GM19328 (cell line): ENCODE measurements at regions not wholly inside any gene's neighbourhood (a gene's known extent, or its start where the extent isn't known, plus 50 kb on each side); places are given as distances from the start of the nearest gene placed in this dataset.

ENCODE experiments used
- ATAC-seq: cut with Tn5 transposase; IDR thresholded peaks from one replicate; pipeline ENCODE4 v1.9.1; 2021; ENCODE audit warnings: mild to moderate bottlenecking, moderate library complexity; ENCODE audit not compliant: unreplicated experiment

GRCh38 chr10:21100871-21101514 lies 203.9 kb upstream of the NEBL start:
- ATAC-seq = no peak

DNA sequence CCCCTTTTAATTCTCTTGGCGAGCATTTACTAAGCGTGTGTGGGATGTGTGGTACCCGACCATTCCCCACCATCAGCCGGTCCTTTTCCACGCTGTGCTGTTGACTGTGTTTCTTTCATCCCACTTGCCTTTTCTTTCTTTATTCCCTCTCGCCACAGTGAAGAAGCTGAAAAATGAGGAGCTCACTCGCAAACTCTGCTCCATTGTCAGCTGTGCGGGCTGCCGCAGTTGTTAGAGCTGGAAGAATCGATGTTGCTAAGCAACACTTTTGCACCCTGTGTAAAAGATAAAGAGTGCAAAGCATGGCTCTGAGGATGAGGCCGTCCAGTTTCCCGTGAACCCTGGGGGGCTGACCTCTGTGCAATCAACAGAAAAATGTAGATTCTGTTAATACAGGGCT lies 203.1 kb upstream of the NEBL start:
- ATAC-seq = no peak

DNA sequence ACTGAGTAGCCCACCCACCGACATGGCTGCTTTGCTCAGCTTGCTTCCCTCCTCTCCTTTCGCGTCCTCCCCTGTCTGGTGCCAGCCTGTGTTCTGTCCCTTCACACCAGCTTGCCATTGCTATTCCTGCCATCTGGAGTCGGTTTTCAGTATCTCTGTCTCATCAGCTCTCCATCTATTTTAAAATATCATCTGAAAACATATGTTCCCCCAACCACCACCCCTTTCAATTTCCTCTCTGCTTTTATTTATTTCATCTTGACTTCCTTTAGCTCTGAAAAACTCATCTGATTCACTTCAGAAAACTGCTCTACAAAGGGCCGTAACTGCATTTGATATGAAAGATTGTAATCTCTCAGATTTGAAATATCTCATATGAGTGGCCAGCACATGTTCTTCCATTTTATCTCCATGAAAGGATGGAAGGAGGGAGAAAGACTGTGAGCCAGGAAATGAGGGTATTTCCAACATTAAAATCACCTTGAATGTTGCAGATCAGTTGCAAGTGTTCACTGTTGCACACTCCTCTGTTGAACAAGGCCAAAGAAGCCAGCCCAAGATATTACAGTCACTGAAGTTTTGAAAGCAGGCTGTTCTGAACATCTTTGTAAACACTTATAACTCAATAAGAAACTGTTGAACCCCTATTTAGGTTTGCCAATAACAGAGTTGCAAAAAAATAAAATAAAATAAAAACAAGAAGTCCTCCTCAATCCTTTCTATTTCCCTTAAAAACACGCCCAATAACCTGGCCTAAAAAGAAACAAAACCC lies 202.4 kb upstream of the NEBL start:
- ATAC-seq = no peak

GRCh38 chr10:21097926-21098355 lies 200.8 kb upstream of the NEBL start:
- ATAC-seq = no peak

DNA sequence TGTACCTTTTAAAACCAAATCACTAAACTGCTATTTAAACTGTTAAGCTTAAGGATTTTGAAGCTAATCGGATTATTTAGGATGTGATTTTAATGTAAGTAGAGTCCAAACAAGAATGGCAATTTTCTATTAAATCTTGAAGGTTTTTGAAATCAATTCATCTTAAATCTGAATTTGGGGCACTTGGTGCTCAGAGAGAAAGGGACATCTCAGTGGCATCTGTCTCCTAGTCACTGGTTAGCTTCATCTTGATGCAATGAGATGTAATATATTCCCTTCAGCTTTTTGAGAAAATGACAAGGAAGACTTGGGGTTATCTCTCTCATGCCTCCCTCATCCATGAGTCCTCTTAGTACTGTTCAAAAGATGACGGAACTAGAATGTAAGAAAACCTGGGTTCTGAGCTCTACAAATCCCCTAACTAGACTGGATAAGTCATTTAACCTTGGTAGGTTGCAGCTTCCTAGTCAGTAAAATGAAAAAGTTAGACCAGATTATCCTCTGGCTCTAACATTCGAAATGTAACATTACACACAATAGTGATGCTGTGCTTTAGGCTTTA lies 198.5 kb upstream of the NEBL start:
- no peak for ATAC-seq

DNA sequence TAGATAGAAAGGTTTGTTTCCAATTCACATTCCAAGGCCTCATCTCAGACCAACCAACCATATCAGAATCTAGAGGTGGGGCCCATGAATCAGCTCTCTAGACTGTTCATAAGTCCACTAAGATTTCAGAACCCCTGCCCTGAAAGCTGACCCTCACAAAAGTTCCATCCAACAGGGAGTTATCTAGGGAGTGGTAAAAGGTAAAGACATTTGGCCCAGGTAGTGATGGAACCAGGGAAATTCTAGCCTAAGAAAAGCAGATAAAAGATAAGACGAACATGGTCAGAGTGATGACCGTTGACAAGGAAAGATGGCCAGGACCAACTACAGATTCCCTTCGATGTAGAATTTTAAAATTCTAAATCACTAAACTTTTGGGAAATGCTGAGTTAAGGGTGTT lies 198.0 kb upstream of the NEBL start:
- ATAC-seq = no peak

DNA sequence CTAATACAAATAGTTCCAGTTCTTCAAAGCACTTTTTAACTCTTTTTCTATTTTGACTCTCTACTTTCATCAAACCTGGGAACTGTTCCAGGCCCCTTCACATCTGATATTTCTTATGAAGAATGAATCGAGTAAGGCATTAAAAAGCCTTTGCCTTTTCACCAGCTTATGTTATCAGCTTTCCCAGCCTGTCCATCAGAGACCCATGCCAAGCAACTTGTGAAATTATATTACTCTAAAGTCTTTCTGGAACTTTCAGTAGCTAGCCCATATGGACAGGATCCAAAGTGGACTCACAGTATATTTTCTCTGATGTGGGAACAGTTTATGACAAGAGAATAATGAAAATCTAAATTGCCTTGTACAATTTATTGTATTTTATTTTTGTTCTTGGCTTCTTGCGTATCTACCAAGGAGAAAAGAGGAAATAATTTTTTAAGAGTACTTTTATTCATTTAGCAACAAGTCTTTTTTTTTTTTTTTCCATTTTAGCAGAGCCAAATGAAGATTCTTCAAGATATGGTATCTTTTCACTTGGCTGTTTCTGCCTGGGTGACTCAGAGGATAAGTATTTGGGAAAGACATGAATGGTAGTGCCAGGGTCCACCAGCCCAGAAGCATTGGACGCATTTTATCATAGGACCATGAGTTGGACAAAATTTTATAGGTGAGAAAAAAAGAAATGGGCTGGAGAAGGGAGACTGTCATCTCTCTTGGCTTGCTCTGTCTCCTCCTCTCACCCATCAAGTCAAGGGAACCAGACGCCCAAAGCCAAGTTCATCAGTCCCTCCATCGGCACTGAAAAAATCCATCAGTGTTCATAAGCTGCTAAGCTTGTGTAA lies 195.8 kb upstream of the NEBL start:
- ATAC-seq = no peak

GRCh38 chr10:21090609-21091082 lies 193.5 kb upstream of the NEBL start:
- no peak for ATAC-seq

DNA sequence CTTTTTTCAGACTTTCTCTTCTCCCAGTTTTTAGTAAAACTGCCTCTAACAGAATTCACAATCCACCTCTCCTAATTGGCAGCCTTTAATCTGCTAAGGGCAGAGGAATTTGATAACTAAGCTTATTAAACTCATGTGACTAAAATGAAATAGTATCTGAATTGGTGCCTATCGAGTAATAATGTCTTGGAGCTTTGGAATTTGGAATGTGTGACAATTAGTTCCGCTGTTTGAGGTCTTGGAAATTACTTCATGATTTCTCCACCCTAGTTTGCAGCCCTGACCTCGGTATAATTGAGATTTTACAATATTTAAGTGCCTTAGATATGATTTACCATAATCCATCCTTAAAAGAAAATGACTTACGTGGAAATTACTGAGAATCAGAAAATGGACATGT lies 190.4 kb upstream of the NEBL start:
- no peak for ATAC-seq

- ATAC-seq = no peak
Measured at GRCh38 chr10:21084700-21085099, 187.6 kb upstream of the NEBL start.

GRCh38 chr10:21083861-21084260 lies 186.8 kb upstream of the NEBL start:
- no peak for ATAC-seq

GRCh38 chr10:21082206-21082605 lies 185.1 kb upstream of the NEBL start:
- no peak for ATAC-seq

DNA sequence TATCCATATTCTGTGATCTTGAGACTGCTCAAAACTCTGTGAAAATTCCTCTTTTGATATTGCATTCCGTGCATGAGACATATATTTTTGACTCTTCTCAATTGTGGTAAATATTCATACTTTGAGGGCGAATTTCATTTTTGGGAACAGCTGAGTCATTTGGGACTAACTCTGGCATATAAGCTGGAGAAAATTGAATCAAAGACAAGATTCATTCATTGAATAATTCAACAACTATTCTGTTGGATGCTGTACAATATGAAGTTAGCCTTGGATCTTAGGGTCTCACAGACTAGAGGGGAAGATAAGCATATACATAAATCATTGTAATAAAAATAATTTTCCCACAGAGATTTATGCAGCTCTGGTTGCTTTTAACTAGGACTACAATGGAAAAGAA lies 183.2 kb upstream of the NEBL start:
- ATAC-seq = no peak

DNA sequence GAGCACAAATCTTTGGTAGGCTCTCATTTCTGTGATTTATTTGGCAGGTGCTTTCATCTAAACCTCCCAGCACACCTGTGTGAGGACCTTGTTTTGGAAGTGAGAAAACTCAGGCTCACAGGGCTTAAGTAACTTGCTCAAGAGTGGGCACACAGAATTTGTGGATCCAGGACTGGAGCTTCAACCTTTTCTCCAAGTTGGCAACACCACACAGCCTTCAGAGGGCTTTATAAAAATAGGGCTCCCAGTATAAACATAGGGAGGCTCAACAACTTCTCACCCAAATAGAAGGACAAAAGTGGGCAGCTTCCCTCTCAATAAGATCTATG lies 182.2 kb upstream of the NEBL start:
- ATAC-seq = no peak

GRCh38 chr10:21078410-21079329 lies 181.6 kb upstream of the NEBL start:
- no peak for ATAC-seq

DNA sequence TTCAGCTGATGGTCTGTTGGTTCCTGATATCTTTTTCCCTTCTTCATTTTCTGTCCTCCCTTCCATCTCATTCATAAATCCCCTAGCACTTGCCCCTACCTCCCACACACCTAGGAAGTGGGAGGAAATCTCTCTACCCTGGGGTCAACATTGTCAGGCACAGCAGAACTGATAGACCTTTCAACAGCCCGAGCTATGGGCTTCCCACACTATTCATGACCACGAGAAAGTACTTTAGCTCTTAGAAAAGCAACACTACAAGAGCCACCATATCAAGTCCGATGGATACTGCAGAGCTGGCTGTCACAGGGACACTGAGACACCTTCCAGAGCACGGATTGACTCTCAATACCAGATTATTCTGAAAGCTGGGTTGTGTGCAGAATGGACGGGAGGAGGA lies 180.6 kb upstream of the NEBL start:
- no peak for ATAC-seq

GRCh38 chr10:21076381-21076780 lies 179.3 kb upstream of the NEBL start:
- no peak for ATAC-seq

GRCh38 chr10:21075880-21076279 lies 178.8 kb upstream of the NEBL start:
- no peak for ATAC-seq

- ATAC-seq = no peak
Measured at GRCh38 chr10:21071001-21071673, 174.0 kb upstream of the NEBL start.
